Gastroesophageal sphincter (tissue), 4 donors: ENCODE measurements at regions not wholly inside any gene's neighbourhood (a gene's known extent, or its start where the extent isn't known, plus 50 kb on each side); places are given as distances from the start of the nearest gene placed in this dataset.

Experiments
- ATAC-seq: fragments of 150-250 bp; one replicate; pipeline ENCODE4 v1.9.1; 2016; ENCODE audit warnings: mild to moderate bottlenecking, moderate library complexity
- H3K27ac ChIP-seq, 4 donors: fragments of 200-600 bp; sonication (generic) in 3 of 4; 1 replicate in 3 of 4; 2 replicates in 1 of 4; pipeline ENCODE4 v1.5.1; 2016 to 2019
- H3K27me3 ChIP-seq: fragments of 200-600 bp; sonication (generic); one replicate; pipeline ENCODE4 v1.5.1; 2019
- H3K36me3 ChIP-seq, 2 donors: fragments of 200-600 bp; sonication (generic); one replicate each; pipeline ENCODE4 v1.5.1; 2019; ENCODE audit warnings: control low read depth in 1 of 2
- H3K4me1 ChIP-seq, 3 donors: fragments of 200-600 bp; sonication (generic); 1 replicate in 2 of 3; 2 replicates in 1 of 3; pipeline ENCODE4 v1.5.1; 2016 to 2019; ENCODE audit warnings: control low read depth in 2 of 3
- H3K4me3 ChIP-seq, 2 donors: fragments of 200-600 bp; sonication (generic); one replicate each; pipeline ENCODE4 v1.5.1; 2019; ENCODE audit warnings: mild to moderate bottlenecking in 1 of 2, moderate library complexity in 1 of 2
- H3K9me3 ChIP-seq, 3 donors: fragments of 200-600 bp; sonication (generic); one replicate each; pipeline ENCODE4 v1.5.1; 2017 to 2019; ENCODE audit warnings: control low read depth in 2 of 3
- EP300 ChIP-seq: sonication (generic); formaldehyde crosslinking; IDR thresholded peaks from one replicate; pipeline ENCODE4 v1.6.1; 2017; ENCODE audit warnings: antibody characterized with exemption, mild to moderate bottlenecking
- POLR2A ChIP-seq, 2 donors: fragments of 450-650 bp; IDR thresholded peaks; one replicate each; pipeline ENCODE4 v1.6.1; 2017; ENCODE audit warnings: antibody characterized with exemption in 2 of 2, mild to moderate bottlenecking in 2 of 2, moderate library complexity in 1 of 2
- POLR2AphosphoS5 ChIP-seq: sonication (generic); formaldehyde crosslinking; IDR thresholded peaks from one replicate; pipeline ENCODE4 v1.6.1; 2017; ENCODE audit warnings: antibody characterized with exemption
- WGBS, 2 donors: methylation state at CpG; one replicate each; pipeline ENCODE4 v1.1.5; 2018; ENCODE audit warnings: low coverage in 1 of 2; 5-methylcytosine and 5-hydroxymethylcytosine counted together
- TF ChIP-seq, protein P1 (sequence below), 4 experiments: fragments of 200-600 bp in 2 of 4; fragments of 450-650 bp in 2 of 4; sonication (generic) in 1 of 4; IDR thresholded peaks; one replicate each; pipeline ENCODE4 v1.5.1; 2017 to 2019; ENCODE audit warnings: antibody characterized with exemption in 4 of 4, mild to moderate bottlenecking in 2 of 4, moderate library complexity in 2 of 4

DNA sequence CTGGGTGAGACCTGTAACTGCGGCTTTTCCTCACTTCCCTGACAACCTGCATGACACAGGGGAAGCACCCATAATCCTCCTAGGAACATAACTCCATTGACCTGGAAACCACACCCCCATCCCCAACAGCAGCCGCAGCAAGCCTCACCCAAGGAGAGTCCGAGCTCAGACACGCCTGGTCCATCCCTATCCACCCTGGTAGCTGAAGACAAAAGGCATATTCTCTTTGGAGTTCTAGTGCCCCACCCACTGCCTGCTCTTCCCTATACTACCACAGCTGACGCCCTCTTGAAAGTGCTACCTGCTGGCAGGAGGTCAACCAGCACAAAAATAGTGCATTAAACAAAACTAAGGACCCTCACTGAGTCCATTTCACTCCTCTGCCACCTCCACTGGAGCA, 1080.9 kb upstream of the IGFBP7 start:
- H3K9me3 ChIP-seq, result peaks cover 0 to 14% (median 0%) of the 10 kb centered on the region in 3 donors
- no peak for ATAC-seq
- WGBS, 2 donors, result 80 to 95% methylated on average over 2 to 4 of the region's 5 CpGs
- no peak for TF ChIP-seq POLR2AphosphoS5
- TF ChIP-seq, protein P1, sequence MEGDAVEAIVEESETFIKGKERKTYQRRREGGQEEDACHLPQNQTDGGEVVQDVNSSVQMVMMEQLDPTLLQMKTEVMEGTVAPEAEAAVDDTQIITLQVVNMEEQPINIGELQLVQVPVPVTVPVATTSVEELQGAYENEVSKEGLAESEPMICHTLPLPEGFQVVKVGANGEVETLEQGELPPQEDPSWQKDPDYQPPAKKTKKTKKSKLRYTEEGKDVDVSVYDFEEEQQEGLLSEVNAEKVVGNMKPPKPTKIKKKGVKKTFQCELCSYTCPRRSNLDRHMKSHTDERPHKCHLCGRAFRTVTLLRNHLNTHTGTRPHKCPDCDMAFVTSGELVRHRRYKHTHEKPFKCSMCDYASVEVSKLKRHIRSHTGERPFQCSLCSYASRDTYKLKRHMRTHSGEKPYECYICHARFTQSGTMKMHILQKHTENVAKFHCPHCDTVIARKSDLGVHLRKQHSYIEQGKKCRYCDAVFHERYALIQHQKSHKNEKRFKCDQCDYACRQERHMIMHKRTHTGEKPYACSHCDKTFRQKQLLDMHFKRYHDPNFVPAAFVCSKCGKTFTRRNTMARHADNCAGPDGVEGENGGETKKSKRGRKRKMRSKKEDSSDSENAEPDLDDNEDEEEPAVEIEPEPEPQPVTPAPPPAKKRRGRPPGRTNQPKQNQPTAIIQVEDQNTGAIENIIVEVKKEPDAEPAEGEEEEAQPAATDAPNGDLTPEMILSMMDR (IDR thresholded peaks at IDR 0.05), result no peak
- no peak for TF ChIP-seq EP300
- TF ChIP-seq POLR2A (IDR thresholded peaks at IDR 0.05), result no peak
- no peaks in the 10 kb centered on the region for H3K36me3 ChIP-seq
- no peak overlapping the region for H3K27ac ChIP-seq
- no peaks in the 10 kb centered on the region for H3K4me1 ChIP-seq
- no peak overlapping the region for H3K4me3 ChIP-seq
- H3K27me3 ChIP-seq, result no peaks in the 10 kb centered on the region

- WGBS, 2 donors, result 63 to 70% methylated on average over 4 of the region's 4 CpGs
- Histone ChIP-seq H3K36me3 (no peaks in the 10 kb centered on the region), H3K4me1 (no peaks in the 10 kb centered on the region), H3K9me3 (peaks cover 0 to 20% (median 0%) of the 10 kb centered on the region in 3 donors), H3K4me3 (no peak overlapping the region), H3K27me3 (no peaks in the 10 kb centered on the region), H3K27ac (no peak overlapping the region)
- no peak for ATAC-seq
- no peak for TF ChIP-seq POLR2AphosphoS5
Observed at GRCh38 chr4:58188316-58188715, 1078.1 kb upstream of the IGFBP7 start.

- no peaks in the 10 kb centered on the region for H3K4me1 ChIP-seq
- H3K27ac ChIP-seq, result no peak overlapping the region
- no peak overlapping the region for H3K4me3 ChIP-seq
- H3K9me3 ChIP-seq, result no peaks in the 10 kb centered on the region
- TF ChIP-seq EP300, result no peak
- no peak for TF ChIP-seq POLR2AphosphoS5
- no peak for TF ChIP-seq POLR2A (IDR thresholded peaks at IDR 0.05)
- TF ChIP-seq, protein P1 (IDR thresholded peaks at IDR 0.05), result no peak
- no peaks in the 10 kb centered on the region for H3K27me3 ChIP-seq
- H3K36me3 ChIP-seq, result no peaks in the 10 kb centered on the region
- WGBS, 2 donors, result 78 to 85% methylated on average over 2 of the region's 2 CpGs
- ATAC-seq, result no peak
Observed at GRCh38 chr4:58175024-58175423, 1064.8 kb upstream of the IGFBP7 start.

- ATAC-seq, result no peak
- Histone ChIP-seq H3K9me3 (no peaks in the 10 kb centered on the region), H3K36me3 (no peaks in the 10 kb centered on the region), H3K27me3 (no peaks in the 10 kb centered on the region), H3K27ac (no peak overlapping the region), H3K4me1 (peaks cover 0 to 16% (median 0%) of the 10 kb centered on the region in 3 donors), H3K4me3 (no peak overlapping the region)
- TF ChIP-seq, protein P1 (IDR thresholded peaks at IDR 0.05), result no peak
- TF ChIP-seq POLR2A (IDR thresholded peaks at IDR 0.05) (no peak), POLR2AphosphoS5 (no peak), EP300 (no peak)
- 44 to 45% methylated on average over 2 to 4 of the region's 4 CpGs for WGBS, 2 donors
Observed at GRCh38 chr4:58166490-58166889, 1056.3 kb upstream of the IGFBP7 start.

- H3K36me3 ChIP-seq, result no peaks in the 10 kb centered on the region
- TF ChIP-seq, protein P1 (IDR thresholded peaks at IDR 0.05), result no peak
- TF ChIP-seq POLR2AphosphoS5, result peak; percentile 68
- H3K9me3 ChIP-seq, result no peaks in the 10 kb centered on the region
- peaks cover 0 to 16% (median 0%) of the 10 kb centered on the region in 3 donors for H3K4me1 ChIP-seq
- 0 to 15% methylated on average over 2 of the region's 2 CpGs for WGBS, 2 donors
- ATAC-seq, result peak; percentile 34
- H3K4me3 ChIP-seq, result no peak overlapping the region
- no peak overlapping the region for H3K27ac ChIP-seq
- H3K27me3 ChIP-seq, result no peaks in the 10 kb centered on the region
Observed at GRCh38 chr4:58163156-58163555, 1053.0 kb upstream of the IGFBP7 start.
